ENCODE measurements at regions not wholly inside any gene's neighbourhood (a gene's known extent, or its start where the extent isn't known, plus 50 kb on each side); places are given as distances from the start of the nearest gene placed in this dataset.
"Not testable (repeated sequence)": the region's sequence is repeated elsewhere in the genome, so short reads cannot be mapped to it uniquely, and the experiment has no call there.

DNA sequence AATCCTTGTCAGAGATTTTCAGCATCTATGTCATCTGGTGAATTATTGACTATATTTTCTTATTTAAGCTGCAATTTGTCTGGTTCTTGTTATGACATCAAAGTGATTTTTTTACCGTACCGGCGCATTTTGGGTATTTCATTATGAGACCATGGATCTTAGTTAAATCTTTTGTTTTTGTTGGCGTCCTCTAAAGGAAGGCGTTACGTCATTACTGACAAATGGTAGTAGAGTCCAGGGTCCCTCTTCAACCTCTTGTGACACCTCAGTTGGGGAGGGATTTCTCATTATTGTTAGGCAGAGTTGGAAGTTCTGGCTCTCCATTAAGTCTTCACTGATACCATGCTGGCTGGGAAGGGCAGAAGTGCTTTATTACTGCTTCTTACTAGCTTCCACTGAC is 175.8 kb upstream of the MMADHC start:
- H3K9me3 ChIP-seq = no peaks in the 10 kb centered on the region
- H3K27ac ChIP-seq = no peak overlapping the region
- intact Hi-C loops (cut with DNase I) = no loop called here
- no peak overlapping the region for H3K4me3 ChIP-seq
- H3K36me3 ChIP-seq = no peaks in the 10 kb centered on the region
- DNase-seq = no peak
- no peaks in the 10 kb centered on the region for H3K27me3 ChIP-seq
- WGBS, 3 donors = 87 to 95% (median 95%) methylated on average over 6 of the region's 6 CpGs
- no peaks in the 10 kb centered on the region for H3K4me1 ChIP-seq (ENCODE audit: insufficient read depth)
- TF ChIP-seq, protein P1, sequence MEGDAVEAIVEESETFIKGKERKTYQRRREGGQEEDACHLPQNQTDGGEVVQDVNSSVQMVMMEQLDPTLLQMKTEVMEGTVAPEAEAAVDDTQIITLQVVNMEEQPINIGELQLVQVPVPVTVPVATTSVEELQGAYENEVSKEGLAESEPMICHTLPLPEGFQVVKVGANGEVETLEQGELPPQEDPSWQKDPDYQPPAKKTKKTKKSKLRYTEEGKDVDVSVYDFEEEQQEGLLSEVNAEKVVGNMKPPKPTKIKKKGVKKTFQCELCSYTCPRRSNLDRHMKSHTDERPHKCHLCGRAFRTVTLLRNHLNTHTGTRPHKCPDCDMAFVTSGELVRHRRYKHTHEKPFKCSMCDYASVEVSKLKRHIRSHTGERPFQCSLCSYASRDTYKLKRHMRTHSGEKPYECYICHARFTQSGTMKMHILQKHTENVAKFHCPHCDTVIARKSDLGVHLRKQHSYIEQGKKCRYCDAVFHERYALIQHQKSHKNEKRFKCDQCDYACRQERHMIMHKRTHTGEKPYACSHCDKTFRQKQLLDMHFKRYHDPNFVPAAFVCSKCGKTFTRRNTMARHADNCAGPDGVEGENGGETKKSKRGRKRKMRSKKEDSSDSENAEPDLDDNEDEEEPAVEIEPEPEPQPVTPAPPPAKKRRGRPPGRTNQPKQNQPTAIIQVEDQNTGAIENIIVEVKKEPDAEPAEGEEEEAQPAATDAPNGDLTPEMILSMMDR (IDR thresholded peaks at IDR 0.05) = no peak
- no peak for TF ChIP-seq EP300 (IDR thresholded peaks at IDR 0.05)
- no peak for TF ChIP-seq POLR2A (IDR thresholded peaks at IDR 0.05)

DNA sequence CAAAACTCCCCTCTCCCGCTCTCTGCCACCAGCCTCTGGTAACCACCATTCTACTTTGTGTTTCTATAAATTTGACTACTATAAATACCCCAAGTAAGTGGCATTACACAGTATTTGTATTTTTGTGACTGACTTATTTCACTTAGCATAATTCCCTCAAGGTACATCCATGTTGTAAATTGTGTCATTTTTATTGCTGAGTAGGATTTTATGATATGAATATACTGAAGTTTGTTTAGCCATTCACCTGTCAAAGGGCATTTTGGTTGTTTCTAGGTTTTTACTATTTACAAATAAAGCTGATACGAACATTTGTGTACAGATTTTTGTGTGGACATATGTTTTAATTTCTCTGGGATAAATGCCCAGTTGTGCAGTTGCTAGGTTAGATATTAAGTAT is 174.0 kb upstream of the MMADHC start:
- WGBS, 3 donors = 65 to 79% (median 77%) methylated on average over 2 of the region's 2 CpGs
- no peak overlapping the region for H3K27ac ChIP-seq
- H3K27me3 ChIP-seq = no peaks in the 10 kb centered on the region
- no peak overlapping the region for H3K4me3 ChIP-seq
- H3K4me1 ChIP-seq (ENCODE audit: insufficient read depth) = no peaks in the 10 kb centered on the region
- H3K36me3 ChIP-seq = no peaks in the 10 kb centered on the region
- intact Hi-C loops (cut with DNase I) = no loop called here
- H3K9me3 ChIP-seq = no peaks in the 10 kb centered on the region
- no peak for DNase-seq
- TF ChIP-seq EP300 (IDR thresholded peaks at IDR 0.05) (no peak), POLR2A (IDR thresholded peaks at IDR 0.05) (no peak)
- TF ChIP-seq, protein P1 (IDR thresholded peaks at IDR 0.05) = no peak

DNA sequence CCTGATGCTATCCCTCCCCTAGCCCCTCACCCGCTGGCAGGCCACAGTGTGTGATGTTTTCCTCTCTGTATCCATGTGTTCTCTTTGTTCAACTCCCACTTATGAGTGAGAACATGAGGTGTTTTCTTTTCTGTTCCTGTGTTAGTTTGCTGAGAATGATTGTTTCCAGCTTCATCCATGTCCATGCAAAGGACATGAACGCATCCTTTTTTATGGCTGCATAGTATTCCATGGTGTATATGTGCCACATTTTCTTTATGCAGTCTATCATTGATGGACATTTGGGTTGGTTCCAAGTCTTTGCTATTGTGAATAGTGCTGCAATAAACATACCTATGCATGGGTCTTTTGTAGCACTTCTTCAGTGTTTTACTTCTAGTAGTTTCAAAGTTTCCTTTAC is 171.8 kb upstream of the MMADHC start:
- H3K9me3 ChIP-seq; DNase-seq; intact Hi-C loops (cut with DNase I); H3K4me3 ChIP-seq; H3K4me1 ChIP-seq (ENCODE audit: insufficient read depth); H3K36me3 ChIP-seq; H3K27ac ChIP-seq; H3K27me3 ChIP-seq: not testable (repeated sequence)
- 65 to 95% (median 74%) methylated on average over 2 of the region's 2 CpGs for WGBS, 3 donors

DNA sequence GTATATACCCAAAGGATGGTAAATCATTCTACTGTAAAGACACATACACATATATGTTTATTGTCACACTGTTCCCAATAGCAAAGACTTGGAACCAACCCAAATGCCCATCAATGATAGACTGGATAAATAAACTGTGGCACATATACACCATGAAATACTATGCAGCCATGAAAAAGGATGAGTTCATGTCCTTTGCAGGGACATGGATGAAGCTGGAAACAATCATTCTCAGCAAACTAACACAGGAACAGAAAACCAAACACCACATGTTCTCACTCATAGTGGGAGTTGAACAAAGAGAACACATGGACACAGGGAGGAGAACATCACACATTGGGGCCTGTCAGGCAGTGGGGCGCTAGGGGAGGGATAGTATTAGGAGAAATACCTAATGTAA is 167.1 kb upstream of the MMADHC start:
- WGBS, 3 donors = 88 to 98% (median 90%) methylated on average over 1 of the region's 1 CpG
- intact Hi-C loops (cut with DNase I) = not testable (repeated sequence)

DNA sequence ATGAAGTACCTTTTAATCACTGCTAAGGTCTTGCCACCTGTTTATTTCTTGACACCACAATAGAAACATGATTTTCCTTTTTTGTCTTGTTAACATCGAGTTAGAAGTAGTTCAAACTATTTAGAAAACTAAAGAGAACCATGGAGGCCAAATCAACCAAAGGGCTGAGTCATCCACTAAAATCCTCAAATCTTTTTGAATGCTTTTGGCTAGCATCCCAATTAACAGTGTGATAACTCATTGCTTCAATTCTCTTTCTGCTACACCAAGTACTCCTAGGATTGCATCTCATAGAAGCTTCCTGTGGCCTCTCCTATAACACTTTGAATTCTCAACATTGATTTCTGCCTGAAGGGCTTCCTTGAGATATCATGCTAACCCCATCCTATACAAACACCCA is 159.9 kb upstream of the MMADHC start:
- Histone ChIP-seq H3K36me3 (no peaks in the 10 kb centered on the region), H3K4me1 (ENCODE audit: insufficient read depth) (no peaks in the 10 kb centered on the region), H3K4me3 (no peak overlapping the region), H3K27me3 (no peaks in the 10 kb centered on the region), H3K9me3 (no peaks in the 10 kb centered on the region), H3K27ac (no peak overlapping the region)
- no peak for TF ChIP-seq EP300 (IDR thresholded peaks at IDR 0.05)
- no peak for TF ChIP-seq POLR2A (IDR thresholded peaks at IDR 0.05)
- TF ChIP-seq, protein P1 (IDR thresholded peaks at IDR 0.05) = no peak
- 31 to 44% (median 40%) methylated on average over 1 of the region's 1 CpG for WGBS, 3 donors
- no peak for DNase-seq
- intact Hi-C loops (cut with DNase I) = no loop called here

More for the DNA sequence above, 167.1 kb upstream of the MMADHC start:
- not testable (repeated sequence) for H3K27ac ChIP-seq; DNase-seq; H3K4me1 ChIP-seq (ENCODE audit: insufficient read depth); H3K4me3 ChIP-seq; H3K9me3 ChIP-seq; H3K27me3 ChIP-seq; H3K36me3 ChIP-seq
